B cell (primary cell): ENCODE measurements at regions not wholly inside any gene's neighbourhood (a gene's known extent, or its start where the extent isn't known, plus 50 kb on each side); places are given as distances from the start of the nearest gene placed in this dataset.

Experiments
- CTCF ChIP-seq: fragments of 200-600 bp; IDR thresholded peaks from one replicate; pipeline ENCODE4 v1.8.0; 2022; ENCODE audit warnings: antibody characterized with exemption, mild to moderate bottlenecking
- EZH2 ChIP-seq: IDR thresholded peaks from 2 replicates; pipeline ENCODE4 v1.6.1; 2012; ENCODE audit warnings: borderline replicate concordance, low read depth, mild to moderate bottlenecking, moderate library complexity, low read length; ENCODE audit not compliant: insufficient read depth, poor library complexity, severe bottlenecking

- TF ChIP-seq CTCF: no peak
- TF ChIP-seq EZH2: no peak
These were observed 246.6 kb upstream of the IL12B start for GRCh38 chr5:159576902-159577301.
